Activated CD8-positive, alpha-beta memory T cell treated with anti-CD3 and anti-CD28 coated beads for 1 hour (primary cell): ENCODE measurements at regions not wholly inside any gene's neighbourhood (a gene's known extent, or its start where the extent isn't known, plus 50 kb on each side); places are given as distances from the start of the nearest gene placed in this dataset.

Experiments used
- DNase-seq, 2 donors: peaks; one replicate each; pipeline ENCODE4 v3.0.0-alpha.2; 2020; ENCODE audit warnings: low read depth in 1 of 2; ENCODE audit errors: extremely low read depth in 1 of 2

- no peak for DNase-seq
Measured at GRCh38 chr16:74100395-74101326, 196.0 kb upstream of the PSMD7 start.

GRCh38 chr16:74099530-74099929, 197.1 kb upstream of the PSMD7 start:
- no peak for DNase-seq

- DNase-seq, result no peak
Measured at GRCh38 chr16:74094962-74095361, 201.7 kb upstream of the PSMD7 start.

- DNase-seq, result no peak
Measured at GRCh38 chr16:74094514-74094913, 202.1 kb upstream of the PSMD7 start.

GRCh38 chr16:74092336-74092735, 204.3 kb upstream of the PSMD7 start:
- no peak for DNase-seq

- DNase-seq, result no peak
Measured at GRCh38 chr16:74090871-74091270, 205.7 kb upstream of the PSMD7 start.

GRCh38 chr16:74083541-74083940, 213.1 kb upstream of the PSMD7 start:
- DNase-seq, result no peak

- DNase-seq, result no peak
Measured at GRCh38 chr16:74080311-74080710, 216.3 kb upstream of the PSMD7 start.

- no peak for DNase-seq
Measured at GRCh38 chr16:74079232-74079586, 217.4 kb upstream of the PSMD7 start.

GRCh38 chr16:74078511-74079231, 217.9 kb upstream of the PSMD7 start:
- no peak for DNase-seq

- DNase-seq, result no peak
Measured at GRCh38 chr16:74076568-74076967, 220.0 kb upstream of the PSMD7 start.

- no peak for DNase-seq
Measured at GRCh38 chr16:74075393-74075792, 221.2 kb upstream of the PSMD7 start.

GRCh38 chr16:74073456-74073855, 223.2 kb upstream of the PSMD7 start:
- DNase-seq, result no peak

- no peak for DNase-seq
Measured at GRCh38 chr16:74071996-74072535, 224.5 kb upstream of the PSMD7 start.

GRCh38 chr16:74070237-74070636, 226.4 kb upstream of the PSMD7 start:
- no peak for DNase-seq

GRCh38 chr16:74064120-74064735, 232.4 kb upstream of the PSMD7 start:
- DNase-seq, result no peak

GRCh38 chr16:74053826-74054225, 242.8 kb upstream of the PSMD7 start:
- no peak for DNase-seq

GRCh38 chr16:74053312-74053711, 243.3 kb upstream of the PSMD7 start:
- DNase-seq, result no peak

GRCh38 chr16:74052016-74052415, 244.6 kb upstream of the PSMD7 start:
- DNase-seq, result no peak

- DNase-seq, result no peak
Measured at GRCh38 chr16:74049027-74049426, 247.6 kb upstream of the PSMD7 start.

- DNase-seq, result no peak
Measured at GRCh38 chr16:74046524-74046923, 250.1 kb upstream of the PSMD7 start.
